Osteocyte (in vitro differentiated cells): ENCODE measurements at regions not wholly inside any gene's neighbourhood (a gene's known extent, or its start where the extent isn't known, plus 50 kb on each side); places are given as distances from the start of the nearest gene placed in this dataset.

Source experiments
- DNase-seq: peaks from one replicate; pipeline ENCODE4 v3.0.0; 2021; ENCODE audit warnings: mixed read lengths; ENCODE audit not compliant: unreplicated experiment; ENCODE audit errors: extremely low spot score
- H3K27ac Mint-ChIP-seq: one replicate; pipeline ENCODE4 v1.8.0; 2021; ENCODE audit warnings: mild to moderate bottlenecking, mixed read lengths; ENCODE audit not compliant: unreplicated experiment
- H3K27me3 Mint-ChIP-seq: one replicate; pipeline ENCODE4 v1.8.0; 2021; ENCODE audit warnings: mixed read lengths; ENCODE audit not compliant: unreplicated experiment
- H3K36me3 Mint-ChIP-seq: one replicate; pipeline ENCODE4 v1.8.0; 2021; ENCODE audit warnings: mixed read lengths; ENCODE audit not compliant: unreplicated experiment
- H3K4me1 Mint-ChIP-seq: one replicate; pipeline ENCODE4 v1.8.0; 2021; ENCODE audit warnings: mixed read lengths; ENCODE audit not compliant: unreplicated experiment
- H3K4me3 Mint-ChIP-seq: one replicate; pipeline ENCODE4 v1.8.0; 2021; ENCODE audit warnings: mild to moderate bottlenecking, moderate library complexity, mixed read lengths; ENCODE audit not compliant: unreplicated experiment
- H3K9me3 Mint-ChIP-seq: one replicate; pipeline ENCODE4 v1.8.0; 2021; ENCODE audit warnings: mixed read lengths; ENCODE audit not compliant: unreplicated experiment
- TF ChIP-seq, protein P1 (sequence below): fragments of 200-600 bp; sonication (generic); IDR thresholded peaks from 2 replicates; pipeline ENCODE4 v1.5.0; 2021; ENCODE audit warnings: antibody characterized with exemption, mild to moderate bottlenecking, moderate library complexity

DNA sequence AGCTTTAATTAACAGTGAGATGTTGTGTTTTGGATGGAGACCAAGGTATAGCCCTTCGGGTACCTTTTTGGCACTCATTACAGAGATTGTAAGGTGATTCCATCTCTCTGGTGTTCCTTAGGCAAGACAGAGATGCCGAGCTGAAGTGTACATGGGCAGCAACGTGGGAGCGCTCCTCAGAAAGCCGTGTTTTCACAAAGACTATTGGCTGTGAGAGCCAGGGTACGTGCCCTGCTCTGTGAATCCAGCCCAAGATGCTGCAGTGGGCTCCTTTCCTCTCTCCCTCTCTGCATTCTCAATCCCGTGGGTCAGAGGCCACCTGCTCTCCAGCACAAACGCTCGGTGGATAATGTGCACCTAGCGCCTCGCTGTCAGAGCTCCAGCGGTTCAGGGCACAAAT is 203.0 kb upstream of the EPHA4 start:
- H3K9me3 Mint-ChIP-seq: peaks cover under 1% of the 10 kb centered on the region
- no peaks in the 10 kb centered on the region for H3K27me3 Mint-ChIP-seq
- no peak overlapping the region for H3K27ac Mint-ChIP-seq
- no peaks in the 10 kb centered on the region for H3K4me1 Mint-ChIP-seq
- no peak overlapping the region for H3K4me3 Mint-ChIP-seq
- TF ChIP-seq, protein P1, sequence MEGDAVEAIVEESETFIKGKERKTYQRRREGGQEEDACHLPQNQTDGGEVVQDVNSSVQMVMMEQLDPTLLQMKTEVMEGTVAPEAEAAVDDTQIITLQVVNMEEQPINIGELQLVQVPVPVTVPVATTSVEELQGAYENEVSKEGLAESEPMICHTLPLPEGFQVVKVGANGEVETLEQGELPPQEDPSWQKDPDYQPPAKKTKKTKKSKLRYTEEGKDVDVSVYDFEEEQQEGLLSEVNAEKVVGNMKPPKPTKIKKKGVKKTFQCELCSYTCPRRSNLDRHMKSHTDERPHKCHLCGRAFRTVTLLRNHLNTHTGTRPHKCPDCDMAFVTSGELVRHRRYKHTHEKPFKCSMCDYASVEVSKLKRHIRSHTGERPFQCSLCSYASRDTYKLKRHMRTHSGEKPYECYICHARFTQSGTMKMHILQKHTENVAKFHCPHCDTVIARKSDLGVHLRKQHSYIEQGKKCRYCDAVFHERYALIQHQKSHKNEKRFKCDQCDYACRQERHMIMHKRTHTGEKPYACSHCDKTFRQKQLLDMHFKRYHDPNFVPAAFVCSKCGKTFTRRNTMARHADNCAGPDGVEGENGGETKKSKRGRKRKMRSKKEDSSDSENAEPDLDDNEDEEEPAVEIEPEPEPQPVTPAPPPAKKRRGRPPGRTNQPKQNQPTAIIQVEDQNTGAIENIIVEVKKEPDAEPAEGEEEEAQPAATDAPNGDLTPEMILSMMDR: no peak
- no peak for DNase-seq
- H3K36me3 Mint-ChIP-seq: no peaks in the 10 kb centered on the region

- H3K27me3 Mint-ChIP-seq: no peaks in the 10 kb centered on the region
- H3K4me1 Mint-ChIP-seq: no peaks in the 10 kb centered on the region
- H3K9me3 Mint-ChIP-seq: no peaks in the 10 kb centered on the region
- H3K4me3 Mint-ChIP-seq: no peak overlapping the region
- DNase-seq: no peak
- no peaks in the 10 kb centered on the region for H3K36me3 Mint-ChIP-seq
- H3K27ac Mint-ChIP-seq: no peak overlapping the region
- TF ChIP-seq, protein P1: no peak
Measured at GRCh38 chr2:221774136-221774535, 202.0 kb upstream of the EPHA4 start.

- Mint-ChIP-seq H3K36me3 (no peaks in the 10 kb centered on the region), H3K4me3 (no peak overlapping the region), H3K9me3 (no peaks in the 10 kb centered on the region), H3K27me3 (no peaks in the 10 kb centered on the region), H3K4me1 (no peaks in the 10 kb centered on the region), H3K27ac (no peak overlapping the region)
- TF ChIP-seq, protein P1: no peak
- DNase-seq: no peak
Measured at GRCh38 chr2:221771297-221771696, 199.2 kb upstream of the EPHA4 start.

DNA sequence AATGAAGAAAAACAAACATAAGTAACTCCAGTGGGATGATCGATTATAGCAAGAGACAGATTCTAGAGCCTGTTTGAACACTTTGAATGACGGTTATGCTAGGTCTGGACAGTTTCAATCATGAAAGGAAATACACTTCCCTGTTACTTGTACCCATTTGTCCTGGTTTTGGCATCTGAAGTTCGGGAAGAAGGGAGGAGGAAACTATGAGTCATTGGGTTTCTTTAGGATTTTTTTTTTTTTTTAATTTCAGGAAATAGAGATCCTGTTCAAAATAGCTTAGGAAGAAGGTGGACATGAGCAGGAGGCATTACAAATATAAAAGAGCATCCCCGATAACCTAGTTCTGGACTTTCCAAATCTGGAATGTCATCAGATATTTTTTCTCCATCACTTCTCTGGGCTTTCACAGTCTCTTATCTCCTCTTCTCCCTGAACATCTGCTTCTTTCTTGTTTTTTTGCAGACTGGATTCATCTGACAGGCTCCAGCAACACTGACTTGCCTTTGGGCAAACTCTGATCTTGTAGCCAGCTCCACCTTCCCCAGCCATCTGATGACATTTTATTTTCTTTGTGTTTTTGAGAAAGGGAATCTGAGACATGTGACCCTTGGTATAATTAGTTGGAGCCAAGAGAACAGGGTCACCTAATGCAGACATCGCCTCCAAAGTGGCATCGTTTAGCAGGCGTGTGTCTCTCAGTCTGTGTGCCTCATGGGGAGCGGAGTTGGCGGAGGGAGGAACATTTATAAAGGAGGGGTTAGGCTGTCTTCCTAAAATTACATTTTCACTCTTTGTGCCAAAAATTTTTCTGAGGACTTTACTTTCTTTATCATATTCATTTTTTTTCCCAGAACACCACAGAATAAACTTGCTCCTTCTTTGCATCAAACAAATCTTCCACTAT is 195.3 kb upstream of the EPHA4 start:
- no peaks in the 10 kb centered on the region for H3K36me3 Mint-ChIP-seq
- no peaks in the 10 kb centered on the region for H3K9me3 Mint-ChIP-seq
- DNase-seq: no peak
- TF ChIP-seq, protein P1: no peak
- no peaks in the 10 kb centered on the region for H3K27me3 Mint-ChIP-seq
- H3K4me1 Mint-ChIP-seq: no peaks in the 10 kb centered on the region
- H3K4me3 Mint-ChIP-seq: no peak overlapping the region
- no peak overlapping the region for H3K27ac Mint-ChIP-seq

- Mint-ChIP-seq H3K4me1 (no peaks in the 10 kb centered on the region), H3K9me3 (peaks cover 13% of the 10 kb centered on the region), H3K27me3 (no peaks in the 10 kb centered on the region), H3K36me3 (no peaks in the 10 kb centered on the region), H3K4me3 (no peak overlapping the region), H3K27ac (no peak overlapping the region)
- TF ChIP-seq, protein P1: no peak
- no peak for DNase-seq
Measured at GRCh38 chr2:221762496-221762895, 190.4 kb upstream of the EPHA4 start.
